HFFc6 (cell line): ENCODE measurements at regions not wholly inside any gene's neighbourhood (a gene's known extent, or its start where the extent isn't known, plus 50 kb on each side); places are given as distances from the start of the nearest gene placed in this dataset.

ENCODE experiments used
- DNase-seq: peaks from one replicate; pipeline ENCODE4 v3.0.0-alpha.2; 2018
- H3K27ac Mint-ChIP-seq: 2 replicates; pipeline ENCODE4 v1.8.0; 2020; ENCODE audit warnings: mild to moderate bottlenecking, mixed read lengths
- H3K27me3 Mint-ChIP-seq: 2 replicates; pipeline ENCODE4 v1.8.0; 2021; ENCODE audit warnings: mild to moderate bottlenecking, moderate library complexity, mixed read lengths; ENCODE audit not compliant: insufficient read depth
- H3K36me3 Mint-ChIP-seq: 2 replicates; pipeline ENCODE4 v1.8.0; 2021; ENCODE audit warnings: low read depth, mixed read lengths
- H3K4me1 Mint-ChIP-seq: 2 replicates; pipeline ENCODE4 v1.8.0; 2020; ENCODE audit warnings: low read depth, mixed read lengths
- H3K4me3 Mint-ChIP-seq: 2 replicates; pipeline ENCODE4 v1.8.0; 2020; ENCODE audit warnings: mild to moderate bottlenecking, moderate library complexity, mixed read lengths
- H3K9me3 Mint-ChIP-seq: 2 replicates; pipeline ENCODE4 v1.8.0; 2020; ENCODE audit warnings: mild to moderate bottlenecking, mixed read lengths
- CTCF ChIP-seq: fragments of 200-600 bp; sonication (generic); IDR thresholded peaks from 2 replicates; pipeline ENCODE4 v1.5.0; 2021; ENCODE audit warnings: antibody characterized with exemption, mild to moderate bottlenecking

- no peaks in the 10 kb centered on the region for H3K4me1 Mint-ChIP-seq
- H3K27ac Mint-ChIP-seq, result no peak overlapping the region
- H3K27me3 Mint-ChIP-seq, result peaks cover 3% of the 10 kb centered on the region; the same call in 1 of the 2 replicates
- no peak for DNase-seq
- no peak for TF ChIP-seq CTCF
- no peak overlapping the region for H3K4me3 Mint-ChIP-seq
- no peaks in the 10 kb centered on the region for H3K36me3 Mint-ChIP-seq
- peaks cover 39% of the 10 kb centered on the region for H3K9me3 Mint-ChIP-seq
Observed at GRCh38 chr2:16015210-16015902, 75.0 kb downstream of the MYCN start.

- no peaks in the 10 kb centered on the region for H3K36me3 Mint-ChIP-seq
- DNase-seq, result no peak
- H3K9me3 Mint-ChIP-seq, result peaks cover 39% of the 10 kb centered on the region
- TF ChIP-seq CTCF, result no peak
- H3K27me3 Mint-ChIP-seq, result peaks cover 3% of the 10 kb centered on the region; the same call in 1 of the 2 replicates
- no peak overlapping the region for H3K4me3 Mint-ChIP-seq
- H3K27ac Mint-ChIP-seq, result no peak overlapping the region
- H3K4me1 Mint-ChIP-seq, result no peaks in the 10 kb centered on the region
Observed at GRCh38 chr2:16014802-16015201, 74.5 kb downstream of the MYCN start.

GRCh38 chr2:16014041-16014787, 73.9 kb downstream of the MYCN start:
- Mint-ChIP-seq H3K27ac (no peak overlapping the region), H3K27me3 (peaks cover 3% of the 10 kb centered on the region; the same call in 1 of the 2 replicates), H3K4me1 (no peaks in the 10 kb centered on the region), H3K36me3 (no peaks in the 10 kb centered on the region), H3K9me3 (peaks cover 39% of the 10 kb centered on the region), H3K4me3 (no peak overlapping the region)
- no peak for TF ChIP-seq CTCF
- no peak for DNase-seq

- Mint-ChIP-seq H3K4me1 (no peaks in the 10 kb centered on the region), H3K9me3 (peaks cover 39% of the 10 kb centered on the region), H3K27ac (no peak overlapping the region), H3K27me3 (peaks cover 3% of the 10 kb centered on the region; the same call in 1 of the 2 replicates), H3K36me3 (no peaks in the 10 kb centered on the region), H3K4me3 (no peak overlapping the region)
- no peak for DNase-seq
- TF ChIP-seq CTCF, result no peak
Observed at GRCh38 chr2:16013359-16013911, 73.1 kb downstream of the MYCN start.

GRCh38 chr2:16012626-16013358, 72.4 kb downstream of the MYCN start:
- peaks cover 3% of the 10 kb centered on the region; the same call in 1 of the 2 replicates for H3K27me3 Mint-ChIP-seq
- no peak for DNase-seq
- H3K4me1 Mint-ChIP-seq, result no peaks in the 10 kb centered on the region
- H3K36me3 Mint-ChIP-seq, result no peaks in the 10 kb centered on the region
- H3K4me3 Mint-ChIP-seq, result no peak overlapping the region
- H3K27ac Mint-ChIP-seq, result no peak overlapping the region
- TF ChIP-seq CTCF, result no peak
- H3K9me3 Mint-ChIP-seq, result peaks cover 34% of the 10 kb centered on the region
